DMS53 treated with DMSO at 0.1 percent for 48 hours (cell line): ENCODE measurements at regions not wholly inside any gene's neighbourhood (a gene's known extent, or its start where the extent isn't known, plus 50 kb on each side); places are given as distances from the start of the nearest gene placed in this dataset.
"Not testable (repeated sequence)": the region's sequence is repeated elsewhere in the genome, so short reads cannot be mapped to it uniquely, and the experiment has no call there.

Source experiments
- DNase-seq: peaks from one replicate; lab custom pipeline; 2025; ENCODE audit not compliant: unreplicated experiment; lab: John Stamatoyannopoulos, UW

GRCh38 chr16:9014389-9014788, 50.7 kb upstream of the USP7 start:
- no peak for DNase-seq

DNA sequence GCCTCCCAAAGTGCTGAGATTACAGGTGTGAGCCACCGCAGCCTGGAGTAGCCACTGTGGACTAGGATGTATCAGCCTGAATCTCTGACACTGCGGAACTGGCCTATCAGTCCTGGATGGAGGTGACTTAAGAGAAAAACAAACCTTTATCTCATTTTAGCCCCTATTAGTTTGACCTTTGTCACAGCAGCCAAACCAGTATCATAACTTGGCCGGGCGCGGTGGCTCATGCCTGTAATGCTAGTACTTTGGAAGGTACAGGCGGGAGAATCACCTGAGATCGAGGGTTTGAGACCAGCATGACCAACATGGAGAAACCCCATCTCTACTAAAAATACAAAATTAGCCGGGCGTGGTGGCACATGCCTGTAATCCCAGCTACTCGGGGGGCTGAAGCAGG, 51.8 kb upstream of the USP7 start:
- DNase-seq, result no peak

DNA sequence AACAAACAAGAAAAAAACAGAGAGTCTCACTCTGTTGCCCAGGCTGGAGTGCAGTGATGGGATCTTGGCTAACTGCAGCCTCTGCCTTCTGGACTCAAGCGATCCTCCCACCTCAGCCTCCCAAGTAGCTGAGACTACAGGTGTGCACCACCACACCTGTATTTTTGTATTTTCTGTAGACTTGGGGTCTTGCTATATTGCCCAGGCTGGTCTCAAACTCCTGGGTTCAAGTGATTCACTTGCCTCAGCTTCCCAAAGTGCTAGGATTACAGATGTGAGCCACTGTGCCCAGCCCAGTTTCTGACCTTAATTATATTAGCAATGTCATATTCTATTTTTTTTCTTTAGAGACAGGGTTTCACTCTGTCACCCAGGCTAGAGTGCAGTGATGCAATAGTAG, 52.3 kb upstream of the USP7 start:
- not testable (repeated sequence) for DNase-seq

DNA sequence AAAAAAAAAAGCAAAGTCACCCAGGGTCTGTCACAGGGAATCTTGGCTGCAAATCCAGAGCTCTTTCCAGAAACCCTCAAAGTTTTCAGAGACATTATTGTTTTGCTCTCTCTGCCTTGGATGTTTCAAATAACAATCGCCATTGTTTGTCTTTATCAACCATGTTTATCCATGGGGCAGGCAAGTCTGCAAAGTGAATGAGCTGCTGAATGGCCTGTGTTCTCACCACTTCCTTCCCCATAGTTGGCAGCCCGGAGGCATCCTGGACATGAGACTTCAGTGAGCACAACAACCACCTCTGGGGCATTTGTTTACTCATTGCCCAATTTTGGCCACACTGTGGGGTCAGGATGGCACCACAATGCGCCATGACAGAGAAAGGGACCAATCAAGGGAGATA, 53.1 kb upstream of the USP7 start:
- DNase-seq, result no peak

- no peak for DNase-seq
Observed at GRCh38 chr16:9027070-9027799, 63.5 kb upstream of the USP7 start.

DNA sequence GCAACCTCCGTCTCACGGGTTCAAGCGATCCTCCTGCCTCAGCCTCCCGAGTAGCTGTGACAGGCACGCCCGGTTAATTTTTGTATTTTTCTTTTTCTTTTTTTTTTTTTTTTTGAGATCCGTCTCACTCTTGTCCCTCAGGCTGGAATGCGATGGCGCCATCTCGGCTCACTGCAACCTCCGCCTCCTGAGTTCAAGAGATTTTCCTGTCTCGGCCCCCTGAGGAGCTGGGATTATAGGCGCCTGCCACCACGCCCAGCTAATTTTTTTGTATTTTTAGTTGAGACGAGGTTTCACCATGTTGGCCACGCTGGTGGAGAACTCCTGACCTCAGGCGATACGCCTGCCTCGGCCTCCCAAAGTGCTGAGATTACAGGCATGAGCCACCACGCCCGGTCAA, 63.0 kb upstream of the HAPSTR1 start:
- DNase-seq, result not testable (repeated sequence)

DNA sequence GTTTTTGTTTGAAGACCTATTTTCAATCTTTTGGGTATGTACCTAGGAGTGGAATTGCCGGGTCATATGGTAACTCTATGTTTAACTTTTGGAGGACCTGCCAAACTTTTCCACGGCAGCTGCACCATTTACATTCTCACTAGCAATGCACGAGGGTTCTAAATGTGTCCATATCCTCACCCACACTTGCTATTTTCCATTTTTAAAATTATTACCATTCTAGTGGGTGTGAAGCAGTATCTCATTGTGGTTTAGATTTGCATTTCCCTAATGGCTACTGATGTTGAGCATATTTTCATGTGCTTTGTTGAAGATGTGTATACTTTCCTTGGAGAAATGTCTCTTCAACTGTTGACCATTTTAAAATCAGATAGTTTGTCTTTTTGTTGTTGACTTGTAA, 60.3 kb upstream of the HAPSTR1 start:
- DNase-seq, result no peak

DNA sequence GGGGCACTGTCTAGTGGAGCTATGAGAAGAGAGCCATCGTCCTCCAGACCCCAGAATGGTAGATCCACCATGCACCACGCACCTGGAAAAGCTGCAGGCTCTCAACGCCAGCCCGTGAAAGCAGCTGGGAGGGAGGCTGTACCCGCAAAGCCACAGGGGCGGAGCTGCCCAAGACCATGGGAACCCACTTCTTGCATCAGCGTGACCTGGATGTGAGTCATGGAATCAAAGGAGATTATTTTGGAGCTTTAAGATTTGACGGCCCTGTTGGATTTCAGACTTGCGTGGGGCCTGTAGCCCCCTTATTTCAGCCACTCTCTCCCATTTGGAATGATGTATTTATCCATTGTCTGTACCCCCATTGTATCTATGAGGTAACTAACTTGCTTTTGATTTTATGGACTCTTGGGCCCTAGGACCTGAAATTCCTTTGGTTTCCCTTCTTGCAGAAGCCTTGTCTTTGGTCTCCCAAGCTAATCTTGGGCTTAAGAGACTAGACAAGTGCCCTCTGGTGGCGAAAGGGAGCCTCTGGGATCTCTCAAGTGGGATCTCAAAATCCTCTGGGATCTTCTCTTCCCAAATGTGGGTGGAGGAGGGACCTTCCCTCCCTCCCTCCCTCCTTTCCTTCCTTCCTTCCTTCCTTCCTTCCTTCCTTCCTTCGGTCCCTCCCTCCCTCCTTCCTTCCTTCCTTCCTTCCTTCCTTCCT, 58.2 kb upstream of the HAPSTR1 start:
- DNase-seq, result peak; percentile 17

- DNase-seq, result no peak
Observed at GRCh38 chr16:9034056-9034455, 57.4 kb upstream of the HAPSTR1 start.

DNA sequence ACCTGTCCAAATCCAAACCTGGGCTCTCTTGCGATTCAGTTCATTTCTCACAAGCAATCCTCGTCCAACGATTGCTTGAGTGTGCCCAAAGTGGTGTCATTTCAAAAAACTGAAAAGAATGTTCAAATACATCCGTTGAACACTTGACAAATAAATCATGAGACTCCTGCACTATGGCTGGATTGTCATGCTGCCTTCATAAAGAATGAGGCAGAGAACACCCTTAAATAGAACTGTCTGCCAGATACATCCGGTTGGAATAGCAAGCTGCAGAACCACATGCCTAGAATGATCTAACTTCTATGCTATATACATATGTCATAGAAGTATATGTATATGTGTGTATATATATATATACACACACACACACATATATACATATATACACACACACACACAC, 55.4 kb upstream of the HAPSTR1 start:
- no peak for DNase-seq

GRCh38 chr16:9039210-9039609, 52.2 kb upstream of the HAPSTR1 start:
- DNase-seq, result no peak

- DNase-seq, result no peak
Observed at GRCh38 chr16:9040800-9041412, 50.5 kb upstream of the HAPSTR1 start.
